GM12892 (cell line): ENCODE measurements at regions not wholly inside any gene's neighbourhood (a gene's known extent, or its start where the extent isn't known, plus 50 kb on each side); places are given as distances from the start of the nearest gene placed in this dataset.

Source experiments
- POLR2A ChIP-seq: IDR thresholded peaks from 2 replicates; pipeline ENCODE4 v1.6.1; 2011; ENCODE audit warnings: low read depth, low read length, control low read depth
- TAF1 ChIP-seq: IDR thresholded peaks from 2 replicates; pipeline ENCODE4 v1.6.1; 2011; ENCODE audit warnings: low read depth, mild to moderate bottlenecking, control low read depth, low read length, borderline replicate concordance

- TF ChIP-seq TAF1 = no peak
- TF ChIP-seq POLR2A = no peak
Measured at GRCh38 chrX:22660756-22661155, 339.0 kb upstream of the DDX53 start.
